GM21423 (cell line): ENCODE measurements at regions not wholly inside any gene's neighbourhood (a gene's known extent, or its start where the extent isn't known, plus 50 kb on each side); places are given as distances from the start of the nearest gene placed in this dataset.

ENCODE experiments used
- ATAC-seq: cut with Tn5 transposase; IDR thresholded peaks from one replicate; pipeline ENCODE4 v1.9.1; 2021; ENCODE audit warnings: mild to moderate bottlenecking, moderate library complexity; ENCODE audit not compliant: unreplicated experiment

GRCh38 chr18:40624959-40625358 lies 1330.1 kb upstream of the PIK3C3 start:
- no peak for ATAC-seq

DNA sequence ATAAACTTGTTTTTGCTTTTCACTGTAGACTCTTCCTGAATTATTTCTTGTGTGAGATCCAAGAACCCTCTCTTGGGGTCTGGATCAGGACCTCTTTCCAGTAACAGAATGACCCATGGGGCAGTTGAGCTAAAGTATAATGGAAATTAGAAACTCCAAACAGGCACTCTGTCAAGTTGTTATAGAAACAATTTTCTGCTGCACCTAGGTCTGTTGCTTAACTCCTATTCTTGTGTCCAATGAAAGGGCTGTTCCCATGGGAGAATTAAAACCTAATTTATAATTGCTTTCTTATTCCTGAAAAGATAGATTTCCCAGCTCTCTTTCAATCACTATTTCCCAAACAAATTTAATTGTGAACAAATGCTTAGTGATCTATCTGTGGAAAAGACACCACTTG lies 1341.3 kb upstream of the PIK3C3 start:
- ATAC-seq: no peak

- ATAC-seq: no peak
Measured at GRCh38 chr18:40612356-40612755, 1342.7 kb upstream of the PIK3C3 start.

GRCh38 chr18:40608226-40608625 lies 1346.8 kb upstream of the PIK3C3 start:
- ATAC-seq: no peak

GRCh38 chr18:40607542-40608148 lies 1347.4 kb upstream of the PIK3C3 start:
- ATAC-seq: no peak

DNA sequence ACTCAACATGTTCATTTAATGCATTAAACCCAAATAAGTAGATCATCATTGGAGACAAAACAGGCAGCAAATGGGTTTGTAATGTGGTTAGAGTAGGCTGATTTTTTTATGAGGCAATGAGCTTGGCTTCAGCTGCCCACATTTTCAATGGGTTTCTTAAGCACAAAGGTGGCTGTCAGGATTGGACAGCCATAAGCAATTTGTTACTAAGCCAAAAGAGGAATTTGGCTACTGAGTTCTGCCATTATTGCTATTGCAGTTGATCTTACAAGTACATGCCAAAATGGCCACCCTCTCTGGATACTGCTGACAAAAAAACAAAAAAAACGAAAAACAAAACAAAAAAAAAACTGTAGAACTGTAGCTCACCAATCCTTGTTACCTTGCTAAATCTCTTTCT lies 1348.0 kb upstream of the PIK3C3 start:
- ATAC-seq: no peak

- ATAC-seq: no peak
Measured at GRCh38 chr18:40583671-40584070, 1371.4 kb upstream of the PIK3C3 start.

DNA sequence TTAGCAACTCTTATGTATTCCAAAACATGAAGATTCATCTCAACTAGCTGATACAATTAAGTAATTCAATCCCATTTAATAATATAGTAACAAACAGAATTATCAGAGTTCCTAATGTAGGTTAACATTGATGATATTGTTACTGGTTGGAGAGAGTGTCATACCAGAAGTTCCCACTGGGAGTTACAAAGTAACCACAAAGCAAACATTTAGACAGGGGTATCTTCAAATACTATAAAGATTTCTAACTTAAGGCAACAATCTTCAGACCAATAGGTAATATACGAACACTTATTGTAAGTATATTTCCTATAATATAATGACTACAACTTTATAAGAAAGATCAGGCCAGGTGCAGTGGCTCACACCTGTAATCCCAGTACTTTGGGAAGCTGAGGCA lies 1372.9 kb upstream of the PIK3C3 start:
- no peak for ATAC-seq

DNA sequence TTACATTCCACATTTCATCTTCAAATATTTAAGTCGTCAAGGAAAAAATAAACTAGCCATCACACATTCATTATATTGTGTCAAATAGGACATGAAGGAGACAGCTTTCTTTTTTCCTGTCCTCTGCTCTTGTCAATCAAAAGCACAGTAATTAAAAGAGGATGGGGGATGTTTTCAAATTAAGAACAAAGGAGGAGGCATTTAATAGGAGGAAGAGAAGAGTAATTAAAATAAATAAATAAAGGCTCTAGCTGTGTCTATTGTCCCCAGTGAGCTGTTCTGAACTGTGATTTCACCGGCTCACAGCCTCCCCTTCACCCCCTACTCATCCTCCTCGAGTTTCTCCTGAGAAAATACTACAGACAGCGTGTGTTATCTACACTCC lies 1377.1 kb upstream of the PIK3C3 start:
- ATAC-seq: no peak

DNA sequence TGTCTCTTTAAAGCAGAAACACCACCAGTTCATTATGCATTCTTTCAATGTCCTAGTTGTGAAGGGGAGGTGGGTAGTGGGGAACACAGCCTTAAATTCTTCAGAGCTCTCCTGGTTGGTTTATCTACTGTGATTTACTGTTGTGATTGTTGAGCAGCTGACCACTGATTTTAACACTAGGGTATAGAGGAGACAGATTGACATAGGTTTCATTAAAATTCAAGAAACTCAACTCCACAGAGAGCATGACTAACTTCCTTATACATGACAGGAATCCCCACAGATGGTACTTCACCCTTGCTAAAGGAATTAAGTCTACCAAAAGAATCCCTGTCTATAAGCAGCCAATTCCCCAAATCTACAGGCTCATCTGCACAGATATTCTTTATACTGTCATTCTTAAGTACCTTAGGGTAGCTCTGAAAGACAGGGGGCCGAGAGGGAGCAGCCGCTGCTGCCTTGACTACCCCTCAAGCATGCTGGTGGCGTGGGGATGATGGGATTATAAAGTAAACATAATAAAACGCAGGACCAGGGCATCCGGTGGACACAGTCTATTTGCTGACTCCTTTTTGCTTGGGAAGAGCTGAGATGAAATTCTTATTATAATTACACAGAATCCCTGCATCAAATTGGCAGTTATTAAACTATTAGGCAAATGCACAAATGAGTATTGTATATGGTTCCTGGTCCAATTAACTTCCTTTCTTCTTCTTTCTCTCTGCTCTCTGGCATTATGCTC lies 1377.6 kb upstream of the PIK3C3 start:
- ATAC-seq: no peak

DNA sequence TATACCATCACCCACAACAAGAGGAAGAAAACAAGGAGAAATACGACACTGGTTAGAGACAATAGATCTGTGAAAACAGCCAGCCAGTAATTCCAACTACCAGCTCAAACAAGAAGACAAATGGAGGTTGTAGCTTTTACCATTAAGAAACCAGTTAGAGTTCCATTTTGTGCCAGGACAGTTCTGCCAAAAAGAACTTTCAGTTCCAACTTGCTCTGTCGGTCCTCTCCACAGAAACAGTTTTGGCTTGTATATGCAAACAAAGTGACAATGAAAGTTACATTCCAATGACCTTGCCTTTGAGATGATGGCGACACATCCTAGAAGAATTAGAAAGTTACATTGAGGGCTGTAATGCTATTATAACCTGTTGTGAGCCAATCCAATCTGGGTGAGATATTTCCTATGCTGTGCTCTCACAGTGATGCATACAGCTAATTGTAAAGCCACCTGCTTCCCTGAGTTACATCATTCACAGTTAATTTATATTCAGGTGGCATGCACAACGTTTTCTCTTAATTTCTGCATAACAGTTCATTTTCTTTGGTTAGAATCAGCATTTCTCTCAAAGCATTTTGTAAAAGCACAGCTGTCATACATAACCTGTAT lies 1378.4 kb upstream of the PIK3C3 start:
- ATAC-seq: no peak

DNA sequence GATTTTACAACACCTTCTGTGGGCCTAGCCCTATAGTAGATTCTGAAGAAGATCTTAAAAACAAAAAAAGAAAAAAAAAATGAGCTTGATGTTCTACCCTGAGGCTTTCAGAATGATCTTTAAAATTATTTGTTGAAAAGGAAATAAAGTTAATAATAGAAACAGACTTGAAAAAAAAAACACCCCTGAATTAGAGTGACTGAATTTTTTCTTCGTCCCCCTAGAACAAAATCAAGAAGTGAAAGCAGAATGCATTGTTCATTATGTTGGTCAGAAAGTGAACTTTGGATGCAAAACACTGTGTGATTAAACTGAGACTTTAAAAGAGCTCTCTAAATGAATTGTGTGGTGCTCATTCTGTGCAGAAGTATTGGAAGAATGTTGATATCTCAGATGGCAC lies 1384.4 kb upstream of the PIK3C3 start:
- ATAC-seq: no peak

- ATAC-seq: no peak
Measured at GRCh38 chr18:40569605-40570004, 1385.4 kb upstream of the PIK3C3 start.

DNA sequence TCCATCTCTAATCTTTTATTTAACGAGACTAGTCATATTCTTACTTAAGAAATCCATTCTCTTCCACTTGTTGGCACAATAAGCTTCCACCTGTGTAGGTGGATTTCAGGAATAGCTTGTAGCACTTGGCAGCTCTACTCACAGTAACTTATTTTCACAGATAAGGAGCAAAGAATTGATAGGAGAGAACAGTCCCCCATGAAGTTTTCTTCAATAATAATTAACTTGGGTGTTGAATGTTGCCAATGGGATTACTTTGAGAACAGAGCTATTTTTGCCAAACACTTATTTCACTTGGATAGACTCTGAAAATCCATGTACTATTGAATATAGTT lies 1388.6 kb upstream of the PIK3C3 start:
- ATAC-seq: no peak

GRCh38 chr18:40565805-40566509 lies 1389.1 kb upstream of the PIK3C3 start:
- ATAC-seq: no peak

DNA sequence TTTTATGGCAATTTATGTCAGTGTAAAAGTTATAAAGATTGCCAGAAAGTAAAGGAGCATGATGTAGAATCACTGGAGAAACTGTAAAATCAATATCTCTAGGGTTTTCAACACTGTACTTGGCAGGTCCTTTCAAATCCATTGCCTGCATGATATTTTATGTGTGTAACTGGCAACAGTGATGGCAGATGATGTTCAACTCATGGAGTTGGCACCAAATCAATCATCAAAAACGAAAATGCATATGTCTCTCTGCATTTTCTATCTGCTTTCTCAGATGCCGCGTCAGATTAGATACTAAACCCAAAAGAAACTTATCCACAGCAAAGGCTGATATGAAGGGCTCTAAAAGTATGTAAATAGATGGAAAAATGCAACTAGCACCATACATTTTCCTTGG lies 1395.5 kb upstream of the PIK3C3 start:
- ATAC-seq: no peak

- no peak for ATAC-seq
Measured at GRCh38 chr18:40558706-40559392, 1396.2 kb upstream of the PIK3C3 start.

DNA sequence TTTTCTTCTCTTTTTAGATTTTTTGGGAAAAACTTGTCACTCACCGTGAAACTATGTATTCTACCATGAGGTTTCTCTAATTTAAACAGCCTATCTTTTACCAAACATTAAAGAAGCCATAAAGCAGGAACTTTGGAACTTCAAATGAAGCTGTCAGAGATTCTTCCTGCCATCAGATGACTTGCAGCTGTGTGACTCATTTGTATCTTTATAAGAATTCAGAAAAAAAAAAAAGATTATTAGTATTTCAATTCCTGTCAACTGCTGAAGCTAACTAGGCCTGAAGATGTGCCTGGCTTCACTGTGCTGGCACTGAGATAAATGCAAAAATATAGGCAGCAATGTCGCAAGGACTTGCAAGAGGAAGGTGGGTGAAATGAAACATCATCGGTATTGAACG lies 1399.1 kb upstream of the PIK3C3 start:
- no peak for ATAC-seq

GRCh38 chr18:40553029-40553428 lies 1402.0 kb upstream of the PIK3C3 start:
- no peak for ATAC-seq

DNA sequence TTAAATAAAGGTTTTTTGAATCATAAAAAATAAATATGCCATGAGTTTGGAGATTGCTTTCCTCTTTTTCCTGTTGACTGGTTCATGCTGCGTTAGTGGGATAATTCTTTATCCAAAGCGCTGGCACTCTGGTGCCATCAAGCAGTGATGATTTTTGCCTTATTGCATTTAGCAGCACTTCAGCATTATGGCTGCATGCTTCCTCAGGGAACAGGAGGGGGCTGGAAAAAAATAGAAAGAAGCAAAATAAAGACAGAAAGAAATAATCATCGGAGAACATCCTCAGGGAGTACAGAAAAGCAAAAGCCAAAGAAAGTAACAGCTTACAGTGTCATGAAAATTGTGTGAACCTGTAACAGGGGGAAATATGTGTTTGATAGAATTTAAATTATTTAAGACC lies 1408.2 kb upstream of the PIK3C3 start:
- ATAC-seq: no peak

DNA sequence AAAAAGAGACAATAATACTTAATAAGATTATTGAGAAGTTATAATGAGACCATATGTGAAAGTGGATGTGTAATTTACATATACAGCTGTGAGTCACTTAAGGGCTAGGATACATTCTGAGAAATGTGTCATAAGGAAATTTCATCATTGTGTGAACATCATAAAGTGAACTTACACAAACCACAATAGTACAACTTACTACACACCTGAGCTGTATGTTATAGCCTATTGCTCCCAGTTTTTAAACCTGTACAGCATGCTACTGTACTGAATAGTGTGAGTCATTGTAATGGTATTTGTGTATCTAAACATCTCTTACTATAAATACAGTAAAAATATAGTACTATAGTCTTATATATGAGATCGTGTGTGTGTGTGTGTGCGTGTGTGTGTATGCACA lies 1420.3 kb upstream of the PIK3C3 start:
- ATAC-seq: no peak
